HG03095 (cell line): ENCODE measurements at regions not wholly inside any gene's neighbourhood (a gene's known extent, or its start where the extent isn't known, plus 50 kb on each side); places are given as distances from the start of the nearest gene placed in this dataset.

ENCODE experiments used
- ATAC-seq: cut with Tn5 transposase; IDR thresholded peaks from one replicate; pipeline ENCODE4 v1.9.1; 2021; ENCODE audit warnings: moderate library complexity; ENCODE audit not compliant: unreplicated experiment

GRCh38 chr5:175246889-175247520 is 197.0 kb downstream of the DRD1 start:
- no peak for ATAC-seq

- no peak for ATAC-seq
Observed at GRCh38 chr5:175246242-175246888, 197.6 kb downstream of the DRD1 start.

GRCh38 chr5:175243441-175243840 is 200.5 kb downstream of the DRD1 start:
- no peak for ATAC-seq

GRCh38 chr5:175242207-175242606 is 201.8 kb downstream of the DRD1 start:
- ATAC-seq: no peak

- ATAC-seq: no peak
Observed at GRCh38 chr5:175238326-175238725, 205.7 kb downstream of the DRD1 start.

GRCh38 chr5:175236176-175236575 is 207.8 kb downstream of the DRD1 start:
- ATAC-seq: no peak

GRCh38 chr5:175235251-175235960 is 208.6 kb downstream of the DRD1 start:
- ATAC-seq: no peak

- no peak for ATAC-seq
Observed at GRCh38 chr5:175230299-175230698, 213.7 kb downstream of the DRD1 start.

GRCh38 chr5:175226506-175226905 is 217.5 kb downstream of the DRD1 start:
- ATAC-seq: no peak

GRCh38 chr5:175223291-175223690 is 220.7 kb downstream of the DRD1 start:
- no peak for ATAC-seq

GRCh38 chr5:175222621-175223020 is 221.4 kb downstream of the DRD1 start:
- no peak for ATAC-seq

- ATAC-seq: no peak
Observed at GRCh38 chr5:175220549-175220948, 223.4 kb downstream of the DRD1 start.

GRCh38 chr5:175219366-175219765 is 224.6 kb downstream of the DRD1 start:
- ATAC-seq: no peak

GRCh38 chr5:175216991-175217390 is 227.0 kb downstream of the DRD1 start:
- ATAC-seq: no peak

GRCh38 chr5:175215906-175216305 is 228.1 kb downstream of the DRD1 start:
- no peak for ATAC-seq

GRCh38 chr5:175214152-175214551 is 229.8 kb downstream of the DRD1 start:
- ATAC-seq: no peak

- ATAC-seq: no peak
Observed at GRCh38 chr5:175211956-175212756, 231.8 kb downstream of the DRD1 start.

- no peak for ATAC-seq
Observed at GRCh38 chr5:175207321-175208040, 236.5 kb downstream of the DRD1 start.

GRCh38 chr5:175206669-175207068 is 237.3 kb downstream of the DRD1 start:
- ATAC-seq: no peak

GRCh38 chr5:175202463-175203068 is 241.4 kb downstream of the DRD1 start:
- ATAC-seq: no peak
